Limb (tissue), 2 donors: ENCODE measurements at regions not wholly inside any gene's neighbourhood (a gene's known extent, or its start where the extent isn't known, plus 50 kb on each side); places are given as distances from the start of the nearest gene placed in this dataset.

ENCODE experiments used
- DNase-seq, 2 donors: peaks; one replicate each; pipeline ENCODE4 v3.0.0-alpha.2; 2016; ENCODE audit errors: extremely low spot score in 2 of 2

DNA sequence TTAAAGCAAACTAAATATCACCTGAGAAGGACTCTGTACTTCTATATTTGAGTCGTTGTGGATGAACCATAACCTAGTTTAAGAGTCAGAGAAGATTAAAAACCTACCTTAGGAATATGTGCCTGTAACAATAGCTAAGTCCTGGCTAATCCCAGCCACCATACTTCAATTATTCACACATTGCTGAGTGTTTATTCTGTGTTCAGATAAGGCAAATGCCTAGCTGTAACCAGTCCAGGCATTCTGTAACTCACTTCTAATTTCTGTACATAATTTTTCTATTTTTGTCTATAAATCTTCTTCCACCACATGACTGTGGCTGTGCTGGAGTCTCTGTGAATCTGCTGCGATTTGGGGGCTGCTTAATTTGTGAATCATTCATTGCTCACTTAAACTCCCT is 441.9 kb upstream of the ADAMTS5 start:
- no peak for DNase-seq

DNA sequence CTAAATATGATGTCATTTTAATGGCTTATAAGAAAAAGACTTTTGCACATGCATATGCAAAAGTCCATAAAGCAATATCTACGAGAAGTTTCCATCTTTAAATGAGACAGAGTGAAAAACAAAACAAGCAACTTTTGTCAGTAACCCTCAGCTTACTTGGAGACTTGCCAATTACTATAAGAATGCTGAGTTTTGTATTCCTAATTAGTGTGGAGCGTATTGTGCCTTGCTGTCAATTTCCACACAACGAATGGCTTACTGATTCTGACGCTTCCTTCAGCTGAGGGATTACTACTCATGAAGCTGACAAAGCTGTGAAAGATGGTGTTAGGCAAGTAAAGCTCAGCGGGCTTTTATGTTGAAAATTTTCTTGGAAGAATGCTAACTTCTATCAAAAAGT is 440.4 kb upstream of the ADAMTS5 start:
- no peak for DNase-seq

DNA sequence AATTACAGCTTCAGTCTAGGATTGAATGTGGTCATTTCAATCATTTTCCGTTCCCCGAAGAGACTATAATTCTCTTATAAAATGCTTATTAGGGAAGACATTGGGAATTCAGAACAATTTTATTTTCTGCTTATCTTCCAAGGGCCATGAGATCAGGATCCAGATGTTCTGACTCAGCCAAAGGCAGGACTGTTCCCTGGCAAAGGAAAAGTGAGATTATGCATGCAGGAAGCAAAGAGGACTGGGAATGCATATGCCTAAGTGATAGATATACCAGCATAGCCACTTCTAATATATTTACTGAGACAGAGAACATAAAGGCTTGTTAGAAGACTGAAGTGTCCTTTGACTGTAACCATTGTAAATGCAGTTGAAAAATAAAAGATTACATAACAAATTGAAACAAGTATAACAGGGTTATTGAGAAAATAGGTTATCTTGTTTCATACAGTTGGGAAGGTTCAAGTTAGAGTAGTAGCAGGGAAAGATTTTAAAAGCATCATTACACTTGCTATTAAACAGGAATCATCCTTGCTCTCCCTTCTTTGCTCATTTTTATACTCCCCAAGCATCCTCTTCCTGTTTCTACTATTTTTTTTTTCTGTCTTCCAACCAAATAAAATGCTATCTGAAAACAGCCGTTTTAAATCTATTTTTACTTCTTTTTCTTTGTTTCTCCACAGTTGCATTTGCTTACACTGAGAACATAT is 439.6 kb upstream of the ADAMTS5 start:
- peak in 1 of 2 donors; percentile 74 for DNase-seq

DNA sequence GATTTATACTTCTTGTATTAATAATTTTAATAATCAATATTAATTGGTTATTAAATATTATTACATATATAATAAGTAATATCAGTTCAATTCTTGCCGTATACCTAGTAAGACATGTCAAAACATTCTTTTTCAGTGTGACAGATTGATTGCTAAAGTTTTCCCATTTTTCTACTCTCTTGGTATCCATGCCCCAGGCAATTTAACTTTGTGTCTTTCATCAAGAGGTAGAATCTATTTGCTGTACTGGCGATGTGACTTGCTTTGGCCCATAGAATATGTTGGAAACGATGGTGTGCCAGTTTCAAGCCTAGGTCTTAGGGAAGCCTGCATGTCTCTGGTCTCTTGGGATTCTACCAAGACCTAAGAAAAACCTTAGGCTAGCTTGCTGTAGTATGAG is 436.1 kb upstream of the ADAMTS5 start:
- no peak for DNase-seq

DNA sequence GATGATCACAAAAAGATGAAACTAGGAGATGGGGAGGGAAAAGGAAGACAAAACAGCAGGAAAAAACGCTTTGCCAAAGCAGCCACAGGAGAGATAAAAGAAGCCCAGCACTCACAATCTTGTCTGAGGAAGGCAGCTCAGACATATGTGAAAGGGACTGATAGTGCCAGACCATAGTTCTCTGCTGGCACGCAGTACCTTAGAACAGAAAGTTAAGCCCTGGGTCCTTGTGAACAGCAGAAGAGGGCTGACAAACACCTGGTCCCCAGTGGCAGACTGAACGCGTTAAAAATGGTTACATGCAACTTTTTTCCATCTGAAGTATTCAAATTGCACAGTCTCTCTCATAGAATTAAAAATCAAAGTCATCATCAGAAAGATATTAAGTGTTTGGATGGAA is 433.2 kb upstream of the ADAMTS5 start:
- no peak for DNase-seq

DNA sequence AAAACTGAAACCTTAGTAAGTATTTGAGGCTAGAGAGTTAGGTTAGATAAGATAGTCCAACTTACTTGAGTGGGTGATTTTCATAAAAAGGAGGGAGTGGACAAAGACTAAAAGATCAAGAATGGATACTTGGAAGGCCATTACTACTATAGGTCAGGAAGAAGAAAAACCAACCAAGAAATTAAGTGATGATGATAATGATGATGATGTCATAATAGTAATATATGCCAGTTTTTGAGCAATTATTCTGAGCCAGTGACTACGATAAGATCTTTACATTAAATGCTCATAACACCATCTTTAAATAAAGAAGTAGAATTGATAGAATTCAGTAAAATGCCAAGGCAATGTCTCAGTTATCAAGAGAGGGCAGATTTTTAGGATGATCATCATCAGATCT is 430.7 kb upstream of the ADAMTS5 start:
- no peak for DNase-seq

DNA sequence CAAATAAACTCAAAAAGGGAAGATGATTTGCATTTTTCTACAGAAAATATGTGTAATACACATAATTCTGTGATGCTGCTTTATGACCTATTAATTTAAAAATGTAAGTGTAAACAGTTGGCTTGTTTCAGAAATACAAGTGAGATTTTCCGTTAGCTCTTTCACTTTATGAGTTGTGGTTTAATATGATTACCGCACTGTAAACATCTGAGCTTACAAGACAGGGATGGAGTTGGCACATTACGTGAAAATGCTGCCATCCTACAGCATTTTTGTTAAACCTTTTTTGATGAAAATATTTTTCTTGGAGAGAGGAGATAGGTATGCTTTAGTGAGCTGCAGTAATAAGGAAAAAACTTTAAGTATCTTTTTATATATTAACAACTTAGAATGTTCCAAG is 426.8 kb upstream of the ADAMTS5 start:
- no peak for DNase-seq

DNA sequence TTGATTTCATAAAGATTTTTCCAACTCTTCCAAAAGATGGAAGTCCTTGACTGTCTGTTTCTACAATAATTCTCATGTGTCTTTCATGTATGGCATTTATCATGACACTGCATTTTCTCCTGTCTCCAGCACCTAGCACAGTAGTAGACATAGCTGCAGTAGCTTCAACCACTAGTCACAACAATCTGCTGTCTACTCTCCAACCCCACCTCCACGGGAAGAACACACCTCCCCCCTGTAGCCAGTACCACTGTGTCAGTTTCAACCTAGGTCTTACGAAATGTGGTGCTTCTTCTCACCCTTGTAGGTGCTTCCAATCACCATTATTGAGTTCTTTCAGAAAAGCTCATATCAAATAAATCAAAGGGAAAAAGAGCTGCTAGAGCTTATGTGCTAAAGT is 425.1 kb upstream of the ADAMTS5 start:
- DNase-seq = no peak

DNA sequence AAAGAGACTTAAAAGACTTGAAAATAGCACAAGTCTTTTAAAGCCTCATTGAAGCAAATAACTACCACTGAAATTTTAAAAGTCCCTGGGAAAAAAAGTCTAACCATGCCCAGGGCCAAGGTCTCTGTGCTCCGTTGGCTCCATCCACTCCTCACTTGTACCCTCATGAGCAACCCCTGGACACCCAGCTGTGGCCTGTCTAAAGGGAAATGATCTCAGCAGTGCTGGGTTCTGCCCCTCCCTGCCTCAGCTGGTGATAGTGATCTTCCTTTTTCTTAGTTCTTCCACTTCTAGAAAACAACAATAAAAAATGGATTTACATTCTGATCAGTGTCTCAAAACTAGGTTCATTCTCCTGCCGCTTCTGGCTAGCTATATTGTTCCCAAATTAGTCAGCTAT is 423.5 kb upstream of the ADAMTS5 start:
- DNase-seq = no peak

DNA sequence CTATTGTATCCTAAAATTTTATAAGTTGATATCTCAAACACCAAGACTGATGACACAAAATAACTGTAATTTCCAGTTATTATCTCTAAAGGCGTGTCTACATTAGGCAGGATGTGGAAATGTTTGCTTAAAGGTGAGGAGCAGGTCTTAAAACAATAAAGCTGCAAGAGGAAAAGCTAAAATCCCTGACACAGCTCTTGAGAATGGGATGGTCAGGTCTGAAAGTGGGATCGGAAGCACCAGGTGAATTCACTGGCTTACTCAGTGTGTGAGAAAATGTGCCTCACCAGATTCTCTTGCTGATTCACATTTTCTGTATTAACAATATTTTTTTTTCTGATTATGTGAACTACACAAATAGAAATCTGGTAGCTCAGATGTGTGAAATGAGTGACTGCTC is 421.9 kb upstream of the ADAMTS5 start:
- DNase-seq = no peak

DNA sequence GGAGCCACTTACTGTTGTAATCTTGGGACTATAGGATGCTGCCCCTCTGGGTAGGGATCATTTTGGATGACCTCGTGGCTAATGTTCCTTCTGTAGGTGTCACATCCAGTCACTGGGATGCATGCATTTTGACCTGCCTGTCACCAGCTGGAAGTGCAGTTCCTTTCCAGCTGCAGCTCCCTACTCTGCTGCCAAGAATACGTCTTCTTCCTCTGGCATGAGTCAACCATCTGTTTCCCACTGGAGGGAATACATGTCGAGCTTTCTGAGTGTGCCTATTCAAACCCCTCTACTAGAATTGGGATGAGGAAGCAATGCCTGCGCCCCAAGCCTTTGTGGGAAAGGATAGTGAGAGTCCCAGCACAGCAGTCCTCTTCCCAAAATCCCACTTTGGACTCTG is 415.5 kb upstream of the ADAMTS5 start:
- DNase-seq = no peak

DNA sequence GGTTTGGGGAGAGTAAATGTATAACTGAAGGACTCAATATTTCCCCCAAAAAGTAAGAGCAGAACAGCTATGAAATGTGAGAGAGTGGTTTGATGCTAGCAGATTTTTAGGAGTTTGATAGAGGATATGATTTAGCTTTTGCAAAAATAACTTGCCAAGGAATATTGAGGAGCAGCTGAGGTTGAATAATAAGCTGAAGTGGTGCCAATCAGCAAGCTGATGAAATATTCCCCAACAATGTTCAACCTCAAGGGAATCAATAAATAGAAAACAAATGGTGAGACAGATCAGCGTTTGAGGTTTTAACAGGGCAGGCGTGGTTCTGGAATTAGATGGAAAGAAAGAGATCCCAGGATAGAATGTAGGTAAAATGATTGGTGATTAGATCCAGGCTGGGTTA is 413.4 kb upstream of the ADAMTS5 start:
- no peak for DNase-seq

DNA sequence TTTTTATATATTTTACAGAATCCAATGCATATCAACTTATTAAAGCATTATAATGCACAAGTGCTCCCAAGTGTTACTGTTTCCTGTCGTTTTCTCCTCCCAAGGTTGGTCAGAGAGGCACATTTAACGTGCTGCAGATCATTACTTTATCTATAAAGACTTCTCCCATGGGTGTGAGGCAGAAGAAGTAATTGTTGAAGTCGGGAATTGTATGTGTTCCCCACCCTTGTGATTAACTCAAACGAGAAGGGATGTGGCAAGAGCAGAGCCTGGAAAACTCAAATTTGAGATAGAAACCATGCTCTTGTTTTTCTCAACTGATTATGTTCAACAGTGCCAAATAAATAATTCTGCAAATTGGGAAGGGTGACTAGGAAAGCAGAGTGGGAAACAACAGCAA is 412.5 kb upstream of the ADAMTS5 start:
- DNase-seq = no peak

DNA sequence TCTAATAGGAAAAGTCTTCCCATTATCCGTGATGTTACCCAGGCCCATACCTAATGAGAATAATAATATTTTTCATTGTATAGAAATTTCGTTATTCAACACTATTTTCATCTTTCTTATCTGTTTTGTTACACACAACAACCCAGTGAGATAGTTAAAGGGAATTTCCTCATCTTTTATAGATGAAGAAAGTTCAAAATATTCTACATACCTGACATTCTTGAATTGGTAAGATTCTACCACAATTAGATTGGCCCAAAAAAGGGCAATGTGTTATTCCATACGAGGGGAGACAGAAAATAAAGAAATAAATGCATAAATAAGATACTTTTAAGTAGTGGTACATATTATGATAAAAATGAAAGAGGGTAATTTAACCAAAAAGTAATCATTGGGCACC is 405.5 kb upstream of the ADAMTS5 start:
- DNase-seq = no peak

DNA sequence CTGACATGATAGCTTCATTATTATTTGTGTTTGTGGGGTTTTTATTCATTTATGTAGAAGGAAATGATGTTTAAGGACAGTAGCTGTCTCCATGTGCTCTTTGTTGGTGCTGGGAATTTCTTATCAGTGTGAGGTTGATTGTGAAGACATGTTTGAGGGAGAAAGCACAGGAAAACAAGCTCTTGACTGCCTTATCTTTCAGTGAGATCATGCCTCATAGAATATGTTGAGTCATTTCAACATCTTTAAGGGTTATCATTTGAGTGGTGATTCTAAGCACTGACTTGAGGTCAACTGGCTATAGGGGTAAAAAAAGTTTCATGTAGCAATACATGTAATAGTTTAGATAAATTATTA is 405.1 kb upstream of the ADAMTS5 start:
- no peak for DNase-seq

DNA sequence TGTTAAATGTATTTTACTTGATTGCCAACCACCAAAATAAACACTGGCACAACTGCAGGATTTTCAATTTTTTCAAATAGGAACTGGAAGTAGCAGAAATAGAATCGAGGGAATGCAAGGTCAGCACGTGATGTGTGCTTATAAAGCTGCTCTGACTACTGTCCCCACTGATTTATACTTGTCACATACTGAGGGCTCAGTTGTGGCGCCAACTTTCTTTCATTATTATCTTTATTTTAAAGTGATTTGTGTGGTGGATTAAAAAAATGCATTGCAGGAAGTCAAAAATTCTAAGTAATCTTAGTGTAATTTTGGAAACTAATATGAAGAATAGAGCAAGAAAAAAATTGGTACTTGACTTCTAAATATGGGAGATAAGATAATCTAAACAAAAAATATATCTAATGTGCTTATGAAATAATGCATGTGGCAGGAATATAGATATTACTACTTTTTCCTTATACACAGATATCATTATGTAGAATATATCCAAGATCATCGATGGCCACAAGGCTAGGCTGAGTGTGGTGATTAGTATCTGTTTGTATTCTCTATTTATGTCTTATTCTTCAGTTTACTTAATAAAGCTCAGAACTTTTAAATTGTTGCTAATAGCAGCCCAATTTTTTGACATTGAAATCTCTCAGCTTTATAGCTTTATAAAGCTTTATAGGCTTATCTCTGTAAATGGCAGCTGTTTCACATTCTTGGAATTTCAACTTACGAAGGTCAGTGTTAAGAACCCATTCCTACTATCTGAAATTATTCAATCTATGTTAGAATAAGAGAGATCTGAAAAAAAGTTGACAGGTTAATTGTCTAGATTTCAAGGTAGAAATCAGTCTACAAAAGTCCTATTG is 404.5 kb upstream of the ADAMTS5 start:
- no peak for DNase-seq

DNA sequence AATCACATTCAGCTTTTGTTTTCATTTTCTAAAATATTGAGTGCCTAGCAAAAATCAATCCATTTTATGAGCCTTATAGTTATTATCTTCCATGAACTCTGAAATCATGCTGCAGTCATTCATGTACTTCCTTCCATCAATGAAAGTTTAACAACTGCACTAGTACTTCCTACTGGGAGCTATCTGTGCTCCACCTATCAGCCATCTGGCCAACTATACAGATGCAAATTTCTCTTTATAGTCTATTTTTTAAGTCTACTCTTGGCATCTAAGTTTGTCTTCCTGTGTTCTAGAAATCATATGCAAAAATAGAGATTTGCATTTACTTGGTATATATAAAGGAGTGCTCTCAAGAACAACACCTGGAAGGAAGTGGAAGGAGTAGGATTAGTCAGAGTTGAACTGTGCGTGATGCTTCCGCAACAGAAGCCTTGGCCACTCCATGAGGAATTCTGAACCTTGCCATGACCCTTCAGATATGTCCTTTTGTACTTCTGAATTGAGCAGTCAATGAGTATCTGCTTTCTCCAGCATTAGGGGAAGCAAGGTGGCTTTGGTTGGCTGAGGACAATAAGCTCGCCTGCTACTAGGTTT is 403.2 kb upstream of the ADAMTS5 start:
- DNase-seq = no peak

DNA sequence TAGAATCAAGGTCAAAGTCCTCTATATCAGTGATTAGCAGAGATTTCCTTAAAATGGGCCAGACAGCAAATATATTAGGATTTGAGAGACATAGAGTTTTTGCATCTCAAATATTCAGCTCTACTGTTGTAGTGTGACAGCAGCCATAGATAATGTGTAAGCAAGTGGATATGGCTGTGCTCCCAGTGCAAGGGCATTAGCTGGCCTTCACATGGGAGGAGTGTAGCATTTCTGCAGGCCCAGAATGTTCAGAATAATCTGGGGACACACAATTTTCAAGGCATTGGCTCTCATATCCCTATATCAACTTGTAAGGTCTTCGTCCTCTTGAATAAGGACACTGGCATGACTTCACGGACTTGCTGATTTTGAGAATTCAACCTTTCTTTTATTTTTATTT is 402.3 kb upstream of the ADAMTS5 start:
- DNase-seq = no peak

DNA sequence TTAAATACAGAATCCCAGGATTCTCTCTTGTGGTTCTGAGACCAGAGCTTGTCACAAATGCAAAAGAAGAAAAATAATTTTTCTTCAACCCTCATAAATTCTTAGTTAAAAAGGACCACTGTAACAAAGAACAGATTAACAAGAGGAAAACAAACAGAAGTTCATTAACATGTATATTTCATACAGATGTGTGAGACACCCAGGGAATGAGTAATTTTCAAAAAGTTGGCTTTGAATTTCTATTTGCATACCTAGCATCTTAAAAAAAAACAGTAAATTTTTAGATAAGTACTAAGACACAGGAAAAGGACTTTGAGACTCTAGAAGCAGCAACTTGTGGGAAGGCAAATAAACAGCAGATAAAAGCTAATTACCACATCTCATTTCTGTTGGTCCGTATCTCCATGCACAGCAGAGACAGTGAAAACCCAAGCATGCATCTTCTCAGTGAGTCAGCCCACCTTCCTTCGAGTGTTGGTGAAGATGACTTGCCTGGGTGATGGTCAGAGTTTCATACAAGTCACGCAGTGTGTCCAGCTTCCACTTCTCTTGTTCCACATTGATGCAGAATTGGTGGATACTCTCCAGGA is 399.9 kb upstream of the ADAMTS5 start:
- DNase-seq = no peak

DNA sequence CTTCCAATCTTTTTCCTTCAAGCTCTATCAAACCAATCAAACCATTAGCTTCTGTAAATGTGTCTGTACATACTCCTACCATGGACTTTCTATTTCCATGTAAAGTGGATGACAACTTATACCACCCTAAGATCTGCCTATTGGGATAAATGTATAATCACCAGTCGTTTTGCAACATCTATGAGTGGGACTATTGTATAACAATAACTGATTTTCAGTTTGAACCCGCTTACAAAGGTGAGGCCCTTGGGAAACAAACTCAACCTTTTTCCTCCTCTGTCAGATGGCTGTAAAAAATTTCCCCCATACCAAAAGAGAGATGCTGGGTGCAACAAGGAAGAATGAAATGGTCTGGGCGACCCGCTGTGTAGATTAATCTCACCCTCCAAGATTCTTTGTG is 399.1 kb upstream of the ADAMTS5 start:
- DNase-seq = no peak

DNA sequence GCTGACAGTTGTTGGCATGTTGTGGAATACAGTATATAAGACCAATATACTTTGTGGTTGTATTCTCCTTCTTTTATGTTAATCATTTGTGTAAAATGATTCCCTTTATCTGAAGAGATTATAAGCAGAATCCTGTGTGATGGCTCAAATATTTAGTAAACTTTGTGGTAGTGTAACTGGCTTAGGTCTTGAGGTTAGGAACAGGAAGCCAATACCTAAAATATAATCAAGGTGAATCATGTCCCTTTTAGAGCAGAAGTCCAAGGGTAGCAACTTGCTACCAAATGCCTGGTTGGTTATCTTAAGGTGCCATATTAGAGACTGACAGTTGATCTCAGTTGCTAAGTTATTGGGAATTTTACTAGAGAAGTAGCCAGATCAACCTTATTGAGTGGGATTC is 398.5 kb upstream of the ADAMTS5 start:
- DNase-seq = no peak

DNA sequence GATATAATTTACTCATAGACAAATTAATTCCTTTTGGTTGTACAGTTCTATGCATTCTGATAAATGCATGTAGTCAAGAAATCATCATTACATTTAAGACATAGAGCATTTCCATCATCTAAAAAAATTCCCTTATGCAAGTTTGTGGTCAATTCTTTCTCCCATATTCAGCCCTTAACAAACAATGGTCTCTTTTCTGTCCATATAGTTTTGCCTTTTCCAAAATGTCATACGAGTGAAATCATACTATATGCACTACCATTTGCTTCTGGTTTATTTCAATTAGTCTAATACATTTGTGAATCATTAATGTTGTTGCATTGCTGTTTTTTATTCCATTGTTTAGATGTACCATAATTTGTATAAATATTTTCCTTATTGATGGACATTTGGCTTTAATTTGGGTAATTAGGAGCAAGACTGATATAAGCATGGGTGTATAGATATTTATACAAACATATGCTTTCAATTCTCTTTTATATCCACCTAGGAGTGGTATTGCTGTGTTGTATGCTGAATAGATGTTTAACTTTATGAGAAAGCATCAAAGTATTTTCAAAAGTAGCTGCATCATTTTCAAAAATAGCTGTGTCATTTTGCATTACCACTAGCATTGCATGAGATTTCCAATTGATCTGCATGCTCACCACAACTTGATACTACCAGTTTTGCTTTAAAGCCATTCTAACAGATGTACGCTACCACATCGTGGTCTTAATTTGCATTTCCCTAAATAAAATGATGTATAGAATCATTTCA is 397.0 kb upstream of the ADAMTS5 start:
- DNase-seq = no peak
